LNCAP (cell line): ENCODE measurements at regions not wholly inside any gene's neighbourhood (a gene's known extent, or its start where the extent isn't known, plus 50 kb on each side); places are given as distances from the start of the nearest gene placed in this dataset.

ENCODE experiments used
- TF ChIP-seq, protein P1 (sequence below): fragments of 450-650 bp; IDR thresholded peaks from 2 replicates; pipeline ENCODE4 v1.5.1; 2017; ENCODE audit warnings: mild to moderate bottlenecking

DNA sequence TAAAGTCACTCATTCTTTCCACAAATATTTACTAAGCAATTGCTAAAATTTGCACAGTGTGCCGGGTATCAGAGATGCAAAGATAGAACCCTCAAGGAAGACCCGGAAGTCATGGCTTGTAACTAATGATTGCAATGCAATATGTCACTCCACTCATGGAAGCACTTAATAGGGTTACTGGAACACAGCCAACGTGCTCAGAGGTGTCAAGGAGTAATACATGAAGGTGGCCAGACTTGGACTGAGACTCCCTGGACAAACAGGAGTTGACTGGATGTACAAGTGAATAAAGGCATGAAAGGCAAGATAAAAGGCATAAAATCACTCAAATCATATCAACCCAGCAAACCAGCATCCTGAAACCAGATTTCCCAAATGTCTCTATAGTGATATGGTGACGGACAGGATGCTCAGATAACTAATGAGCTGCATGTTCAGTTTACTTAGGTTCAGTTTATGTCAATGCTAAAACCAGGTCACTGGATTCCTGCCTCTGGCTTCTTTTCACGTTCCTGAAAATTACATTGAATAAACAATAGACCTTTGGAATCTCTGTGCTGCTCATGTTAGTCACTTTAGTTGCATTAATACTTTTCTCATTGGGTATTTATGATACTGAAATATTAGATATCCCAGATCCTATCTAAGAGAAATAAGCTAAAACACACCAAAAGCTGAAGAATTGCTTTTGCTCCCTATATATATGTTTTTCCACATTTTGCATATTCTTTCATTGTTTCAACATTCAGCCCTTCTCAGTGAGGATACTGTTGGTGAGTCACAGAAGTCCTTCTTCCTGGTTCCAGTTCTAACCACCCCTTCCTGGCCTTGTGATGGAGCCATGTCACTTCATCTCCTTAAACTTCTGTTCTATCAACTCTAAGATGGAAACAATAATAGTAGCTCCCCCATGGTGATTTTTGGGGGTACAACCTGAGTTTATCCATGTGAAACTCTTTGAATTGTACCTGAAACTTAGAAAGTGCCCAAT is 688.9 kb upstream of the ID2 start:
- TF ChIP-seq, protein P1, sequence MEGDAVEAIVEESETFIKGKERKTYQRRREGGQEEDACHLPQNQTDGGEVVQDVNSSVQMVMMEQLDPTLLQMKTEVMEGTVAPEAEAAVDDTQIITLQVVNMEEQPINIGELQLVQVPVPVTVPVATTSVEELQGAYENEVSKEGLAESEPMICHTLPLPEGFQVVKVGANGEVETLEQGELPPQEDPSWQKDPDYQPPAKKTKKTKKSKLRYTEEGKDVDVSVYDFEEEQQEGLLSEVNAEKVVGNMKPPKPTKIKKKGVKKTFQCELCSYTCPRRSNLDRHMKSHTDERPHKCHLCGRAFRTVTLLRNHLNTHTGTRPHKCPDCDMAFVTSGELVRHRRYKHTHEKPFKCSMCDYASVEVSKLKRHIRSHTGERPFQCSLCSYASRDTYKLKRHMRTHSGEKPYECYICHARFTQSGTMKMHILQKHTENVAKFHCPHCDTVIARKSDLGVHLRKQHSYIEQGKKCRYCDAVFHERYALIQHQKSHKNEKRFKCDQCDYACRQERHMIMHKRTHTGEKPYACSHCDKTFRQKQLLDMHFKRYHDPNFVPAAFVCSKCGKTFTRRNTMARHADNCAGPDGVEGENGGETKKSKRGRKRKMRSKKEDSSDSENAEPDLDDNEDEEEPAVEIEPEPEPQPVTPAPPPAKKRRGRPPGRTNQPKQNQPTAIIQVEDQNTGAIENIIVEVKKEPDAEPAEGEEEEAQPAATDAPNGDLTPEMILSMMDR: no peak

DNA sequence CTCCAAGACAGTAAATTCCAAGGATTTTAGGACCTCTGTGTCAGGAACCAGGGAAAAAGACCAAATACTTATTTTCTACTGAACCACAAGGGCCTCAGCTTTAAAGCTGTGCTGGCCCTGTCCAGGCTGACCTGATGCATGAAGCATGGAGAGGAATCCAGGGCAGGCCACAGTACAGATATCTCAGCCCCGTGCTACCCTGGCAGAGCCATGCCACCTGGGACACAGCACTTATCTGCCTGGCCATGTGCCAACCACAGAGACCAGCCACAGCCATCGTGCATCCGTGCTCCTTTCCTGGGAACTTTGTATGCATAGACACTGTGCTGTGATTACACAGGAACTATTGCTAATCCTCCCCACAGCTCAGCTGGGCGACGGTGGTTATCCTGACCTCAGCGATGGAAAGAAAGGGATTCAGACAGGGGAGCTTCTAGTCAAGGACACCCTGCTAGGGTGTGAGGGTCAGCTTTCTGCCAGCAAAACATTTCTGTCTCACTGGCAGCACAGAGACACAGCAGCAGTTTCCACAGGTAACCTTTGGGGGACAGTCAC is 687.4 kb upstream of the ID2 start:
- TF ChIP-seq, protein P1: no peak

DNA sequence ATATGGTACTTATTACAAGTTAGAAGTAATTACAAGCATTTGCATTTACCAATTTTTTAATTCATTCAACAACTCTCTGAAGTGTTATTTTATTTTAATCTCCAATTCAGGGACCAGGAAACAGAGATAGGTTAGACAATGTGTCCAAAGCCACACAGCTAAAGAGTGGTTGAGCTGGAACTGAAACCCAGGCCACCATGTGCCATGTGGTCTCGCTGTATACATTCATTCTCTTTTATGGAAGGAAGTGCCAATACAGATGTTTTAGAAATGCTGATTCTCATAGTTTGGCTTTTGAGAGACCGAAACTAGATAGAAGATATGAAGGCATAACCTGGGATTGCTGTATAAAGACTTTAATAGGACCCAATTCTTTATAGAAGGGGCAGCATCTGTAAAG is 684.6 kb upstream of the ID2 start:
- TF ChIP-seq, protein P1: no peak

DNA sequence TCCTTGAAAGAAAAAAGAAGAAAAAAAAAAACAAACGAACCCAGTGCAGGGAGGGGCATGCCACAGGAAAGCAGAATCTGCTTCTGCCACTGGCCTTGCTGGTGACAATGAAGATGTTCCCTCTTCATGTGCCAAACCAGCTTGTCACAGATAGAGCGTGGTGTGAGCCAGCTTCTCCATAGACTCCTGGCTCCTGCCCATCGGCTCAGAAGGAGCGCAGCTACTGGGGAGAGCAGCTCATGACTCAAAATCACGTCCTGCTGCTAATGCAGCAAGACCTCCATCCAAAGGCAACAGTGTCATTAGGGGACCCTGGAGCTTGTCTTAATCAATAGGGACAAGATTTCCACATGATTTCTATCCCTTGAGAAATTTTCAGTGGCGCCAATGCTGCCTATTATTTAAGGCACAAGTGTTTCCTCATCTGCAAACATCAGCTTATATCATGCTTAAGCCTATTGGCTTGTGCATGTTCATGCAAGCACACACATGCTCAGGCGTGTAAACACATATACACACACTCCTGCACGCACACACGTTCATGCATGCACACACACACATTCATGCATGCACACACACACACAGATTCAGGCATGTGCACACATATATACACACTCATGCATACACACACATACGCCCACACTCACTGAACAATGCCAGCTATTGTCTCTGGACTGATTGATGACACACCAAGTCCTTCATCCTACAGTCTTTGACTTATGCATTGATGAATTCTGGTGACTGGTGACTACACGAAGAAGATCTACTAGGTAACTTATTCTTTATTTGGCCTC is 682.0 kb upstream of the ID2 start:
- TF ChIP-seq, protein P1: no peak

DNA sequence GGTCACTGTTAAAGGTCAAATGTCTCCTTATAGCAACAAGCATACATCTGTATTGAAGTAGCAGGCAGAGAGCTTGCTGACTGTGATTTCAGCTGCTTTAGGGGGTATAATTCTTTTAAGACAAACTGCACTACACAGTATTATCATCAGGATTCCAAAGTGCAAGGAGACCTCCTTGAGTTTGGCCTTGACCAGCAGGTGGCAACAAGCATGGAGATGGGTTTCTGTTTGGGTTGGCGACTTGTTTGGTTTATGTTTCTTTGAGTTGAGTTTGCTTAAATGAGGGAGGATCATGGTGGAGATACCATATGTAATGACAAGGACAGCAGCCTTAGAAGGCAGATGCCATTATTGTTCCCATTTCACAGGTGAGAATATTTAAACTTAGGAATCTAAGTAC is 681.0 kb upstream of the ID2 start:
- TF ChIP-seq, protein P1: peak; percentile 39; the same call in 1 of the 2 replicates

DNA sequence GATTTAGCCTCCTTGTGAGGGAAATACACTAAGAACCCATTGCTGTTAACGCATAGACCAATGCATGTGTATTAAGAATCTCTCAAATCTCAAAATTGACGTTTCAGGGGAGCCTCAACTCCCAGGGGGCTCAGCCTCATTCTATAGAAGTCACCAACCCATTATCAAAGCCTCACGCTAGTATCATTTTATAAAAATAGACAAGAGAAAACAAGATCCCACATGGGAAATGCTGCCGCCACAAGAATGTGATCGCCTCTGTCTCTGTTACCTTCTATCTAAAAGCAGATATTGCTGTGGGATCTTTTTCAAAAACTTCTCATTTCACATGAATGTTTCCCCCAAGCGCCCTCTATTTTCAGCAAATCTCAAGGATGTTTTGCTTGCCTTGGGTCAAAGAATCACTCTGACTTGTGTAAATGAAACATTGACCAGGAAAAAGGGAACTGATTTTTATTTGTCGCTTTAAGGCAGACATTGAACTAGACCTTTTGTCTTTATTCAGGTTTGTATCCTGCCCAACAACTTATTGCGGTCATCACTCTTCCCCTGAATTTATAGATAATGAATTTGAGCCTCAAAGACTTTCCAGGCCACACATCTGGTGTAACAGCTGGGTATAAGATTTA is 679.0 kb upstream of the ID2 start:
- TF ChIP-seq, protein P1: no peak

DNA sequence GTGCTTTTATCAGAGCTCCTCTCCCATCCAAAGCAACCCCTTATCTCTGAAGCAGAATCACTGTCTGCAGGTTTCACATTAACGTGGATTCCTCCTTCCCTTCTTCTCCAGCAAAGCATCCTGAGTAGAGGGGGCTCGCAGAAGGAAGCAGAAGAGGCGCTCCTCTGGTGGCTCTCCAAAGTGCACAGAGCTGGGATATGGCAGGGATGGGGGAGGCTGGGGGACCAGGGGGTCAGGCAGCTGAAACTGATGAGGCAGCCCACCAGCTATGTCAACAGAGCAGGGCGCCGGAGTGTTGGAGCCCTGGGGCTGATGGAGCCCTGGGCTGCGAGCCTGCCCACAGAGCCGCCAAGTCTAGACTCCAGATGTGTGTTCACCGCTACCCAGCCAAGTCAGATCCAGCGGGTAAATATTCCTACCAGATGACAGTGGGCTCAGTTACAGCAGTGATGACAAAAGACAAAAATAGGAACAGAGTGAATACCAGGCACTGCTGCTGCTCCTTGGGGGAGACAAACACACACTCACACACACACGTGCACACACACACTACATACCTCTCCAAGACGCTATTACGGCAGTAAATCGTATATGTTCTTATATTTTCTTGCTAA is 678.3 kb upstream of the ID2 start:
- TF ChIP-seq, protein P1: no peak
